ENCODE measurements at regions not wholly inside any gene's neighbourhood (a gene's known extent, or its start where the extent isn't known, plus 50 kb on each side); places are given as distances from the start of the nearest gene placed in this dataset.

DNA sequence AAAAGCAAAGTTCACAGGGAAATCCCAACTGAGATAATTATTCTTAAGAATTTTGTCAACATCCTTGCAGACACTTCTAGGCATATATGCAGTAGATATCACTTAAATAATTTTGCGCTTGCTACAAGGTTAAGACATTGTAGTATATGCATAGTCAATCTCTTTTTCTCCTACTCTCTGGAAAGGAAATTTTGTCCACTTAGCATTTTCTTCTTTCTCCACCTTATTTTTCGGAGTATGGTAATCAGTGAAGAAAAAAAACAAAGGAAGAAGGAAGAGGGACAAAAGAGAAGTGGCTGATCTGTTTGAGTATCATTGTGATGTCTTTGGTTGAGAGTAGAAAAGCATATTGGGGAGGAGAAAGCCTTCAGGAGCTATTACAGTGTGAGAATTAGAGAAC, 104.6 kb downstream of the LACC1 start:
- no peak for DNase-seq (ENCODE audit: low read depth in 3 of 3)

DNA sequence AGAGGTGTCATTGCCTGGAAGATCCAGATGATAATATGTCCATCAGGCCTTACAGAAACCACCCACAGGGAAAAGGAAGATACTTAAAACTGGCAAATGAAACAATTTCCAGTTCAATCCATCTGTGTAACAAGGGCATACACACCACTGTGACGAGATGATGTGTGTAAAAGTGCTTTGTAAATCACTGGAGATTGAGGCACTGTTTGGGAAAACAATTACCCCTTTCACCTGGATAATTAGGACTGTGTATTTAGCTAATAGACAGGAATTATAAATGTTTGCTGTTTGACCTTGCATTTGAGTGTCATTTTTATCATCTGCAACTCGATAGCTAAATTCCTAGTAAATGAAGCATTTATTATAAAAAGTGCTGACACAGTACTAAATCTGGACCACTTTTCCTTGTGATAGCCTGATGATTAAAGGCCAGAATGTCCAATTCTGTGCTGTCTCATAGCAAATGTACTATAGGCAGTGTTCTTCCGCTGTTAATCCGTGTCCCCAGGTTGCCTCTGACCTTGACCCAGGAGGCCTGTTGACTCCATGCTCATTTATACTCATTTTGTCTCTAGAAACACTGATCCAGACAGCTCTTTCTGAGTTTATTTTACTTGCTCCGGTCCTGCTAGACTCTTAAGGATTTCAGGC, 105.8 kb downstream of the LACC1 start:
- DNase-seq (ENCODE audit: low read depth in 3 of 3) = no peak

DNA sequence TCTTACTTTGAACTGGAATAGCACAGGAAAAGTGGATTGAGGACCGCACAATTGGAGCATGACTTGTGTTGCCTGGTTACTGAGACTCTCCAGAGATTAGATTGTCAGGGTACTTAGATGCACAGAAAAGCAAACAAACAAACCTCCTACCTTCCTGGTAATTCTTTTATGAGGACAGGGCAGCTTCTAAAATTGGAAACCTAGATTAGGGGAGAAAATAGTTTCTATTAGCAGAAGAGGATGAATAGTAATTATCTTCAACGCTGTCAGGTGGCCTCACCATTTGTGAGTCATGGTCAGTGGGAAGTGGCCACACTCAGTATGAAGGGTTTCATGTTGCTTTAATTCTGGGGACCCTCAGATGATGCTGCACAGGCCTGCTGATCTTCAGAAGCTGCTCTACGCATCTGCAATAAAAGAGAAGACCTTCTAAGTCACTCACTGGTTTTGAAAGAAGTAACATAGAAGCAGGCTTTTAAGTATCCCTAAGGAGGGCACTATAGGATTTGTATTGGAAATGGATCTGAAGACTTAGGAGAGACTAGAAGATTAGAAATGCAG, 106.8 kb downstream of the LACC1 start:
- DNase-seq (ENCODE audit: low read depth in 3 of 3) = no peak

DNA sequence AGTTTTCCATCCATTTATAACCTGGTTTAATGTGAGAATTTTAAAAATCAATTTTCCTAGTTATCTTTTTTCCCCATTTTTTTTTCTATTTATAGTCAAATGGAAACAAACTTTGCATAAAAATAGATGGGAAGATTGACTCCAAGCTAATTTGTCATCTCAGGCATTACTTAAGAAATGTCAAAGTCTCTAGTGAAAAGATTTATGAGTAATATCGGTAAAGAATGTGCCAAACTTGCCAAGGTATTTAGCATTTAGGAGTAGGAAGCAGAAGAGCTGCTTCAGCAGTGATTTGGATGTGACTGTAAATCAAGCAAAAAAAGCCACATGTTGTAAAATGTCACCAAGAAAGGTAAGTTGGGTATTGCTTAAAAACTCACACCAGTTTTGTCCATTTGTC, 108.6 kb downstream of the LACC1 start:
- no peak for DNase-seq (ENCODE audit: low read depth in 3 of 3)

DNA sequence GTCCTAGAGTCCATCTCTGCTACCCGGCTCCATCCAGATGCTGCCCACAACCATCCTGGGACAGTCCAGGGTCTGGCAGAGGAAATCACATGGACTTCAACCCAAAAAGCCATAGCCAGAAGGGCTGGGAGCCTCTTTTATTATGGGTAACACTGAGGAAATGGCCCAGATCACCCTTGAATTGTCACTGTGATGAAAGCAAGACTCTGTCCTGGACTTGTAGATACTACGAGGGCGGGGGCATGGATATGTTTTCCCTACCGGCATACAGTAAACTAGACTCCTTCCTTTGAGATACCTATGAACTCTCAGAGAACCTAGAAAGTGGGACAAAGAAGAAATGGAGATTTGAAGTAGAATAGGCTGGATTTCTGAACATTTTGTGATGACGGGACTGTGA, 110.3 kb downstream of the LACC1 start:
- DNase-seq (ENCODE audit: low read depth in 3 of 3) = no peak

DNA sequence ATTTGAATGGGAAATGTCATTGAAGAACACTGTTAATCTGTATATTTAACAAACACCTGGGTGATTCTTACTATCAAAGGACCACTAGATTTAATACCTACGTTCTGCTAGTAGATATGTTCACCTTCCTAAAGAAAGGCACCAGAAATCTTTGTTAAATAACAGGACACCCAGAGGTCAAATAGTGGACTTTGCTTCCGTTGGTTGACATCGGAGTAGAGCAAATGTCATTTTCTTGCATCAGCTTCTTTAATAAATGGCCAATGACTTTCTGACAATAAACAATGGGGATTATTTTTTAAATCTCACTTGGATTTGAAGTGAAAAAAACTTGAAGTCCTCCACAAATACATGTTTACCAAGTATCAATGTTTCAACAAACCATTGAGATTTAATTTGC, 111.1 kb downstream of the LACC1 start:
- DNase-seq (ENCODE audit: low read depth in 3 of 3) = no peak

DNA sequence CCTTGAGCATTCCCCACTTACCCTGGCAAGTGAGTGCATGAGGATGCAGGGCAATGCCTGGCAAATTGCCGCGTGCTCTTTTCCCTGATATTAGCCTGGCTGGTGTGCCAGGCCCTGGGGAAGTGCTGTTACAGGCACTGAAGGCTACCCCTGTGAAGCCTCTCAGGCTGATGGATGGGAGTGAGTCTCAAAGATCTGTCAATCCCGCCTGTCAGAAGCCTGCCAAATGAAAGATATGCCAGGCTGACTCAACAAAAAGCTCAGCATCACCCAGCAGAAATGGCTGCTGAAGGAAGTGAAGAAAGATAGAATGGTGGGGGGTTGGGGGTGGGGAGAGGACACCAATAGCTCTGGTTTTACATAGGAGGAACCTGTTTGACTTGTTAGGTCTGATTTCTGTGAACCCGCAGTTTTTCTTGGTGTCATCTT, 112.1 kb downstream of the LACC1 start:
- DNase-seq (ENCODE audit: low read depth in 3 of 3) = no peak

DNA sequence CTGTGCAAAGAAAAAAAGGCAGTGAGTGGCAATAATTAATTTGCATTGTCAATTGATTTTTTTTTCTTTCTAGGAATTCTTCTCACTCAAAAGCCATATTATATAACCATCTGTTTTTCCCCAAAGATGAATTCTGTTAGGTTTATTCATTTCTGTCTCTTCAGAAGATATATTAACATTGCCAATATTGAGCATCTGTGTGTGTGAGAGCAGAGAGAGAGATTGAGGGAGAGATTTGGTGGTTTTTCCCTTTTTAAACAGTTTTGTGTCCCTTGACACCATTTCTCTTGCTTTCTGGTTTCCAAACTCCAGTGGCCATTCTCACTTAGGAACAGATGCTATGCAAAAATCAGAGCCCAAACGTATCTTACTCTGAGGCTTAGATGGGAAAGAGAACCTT, 112.5 kb downstream of the LACC1 start:
- no peak for DNase-seq (ENCODE audit: low read depth in 3 of 3)

DNA sequence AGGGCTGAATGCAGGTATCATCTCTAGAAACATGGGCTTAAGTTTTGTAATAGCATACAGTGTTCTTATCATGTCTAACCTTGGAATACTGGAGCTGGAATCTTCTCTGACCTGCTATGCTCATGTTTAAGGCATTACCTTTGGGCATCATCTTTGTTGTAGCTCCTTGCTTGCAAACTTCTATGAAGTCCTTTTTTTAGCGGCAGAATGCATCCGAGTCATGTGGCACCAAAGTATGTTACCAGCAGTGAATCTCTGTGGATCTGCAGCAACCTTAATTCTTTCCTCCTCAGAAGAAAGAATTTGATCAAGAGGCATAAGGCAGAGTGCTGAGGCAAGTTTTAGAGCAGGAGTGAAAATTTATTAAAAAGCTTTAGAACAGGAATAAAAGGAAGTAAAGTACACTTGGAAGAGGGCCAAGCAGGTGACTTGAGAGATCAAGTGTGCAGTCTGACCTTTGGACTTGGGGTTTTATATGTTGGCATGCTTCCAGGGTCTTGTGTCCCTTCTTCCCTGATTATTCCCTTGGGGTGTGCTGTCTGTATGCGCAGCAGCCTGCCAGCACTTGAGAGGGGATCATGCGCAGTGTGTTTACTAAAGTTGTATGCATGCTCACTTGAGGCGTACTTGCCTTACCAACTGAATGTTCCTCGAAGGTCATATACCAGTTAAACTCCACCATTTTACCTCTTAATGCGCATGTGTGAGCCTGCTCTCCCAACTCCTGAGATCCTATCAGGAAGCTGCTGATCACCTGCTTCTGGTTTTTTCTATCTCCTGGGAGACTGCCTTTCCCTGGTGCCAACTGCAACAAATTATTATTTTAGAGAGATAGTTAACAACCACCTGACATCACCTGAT, 115.5 kb downstream of the LACC1 start:
- DNase-seq (ENCODE audit: low read depth in 3 of 3) = no peak

DNA sequence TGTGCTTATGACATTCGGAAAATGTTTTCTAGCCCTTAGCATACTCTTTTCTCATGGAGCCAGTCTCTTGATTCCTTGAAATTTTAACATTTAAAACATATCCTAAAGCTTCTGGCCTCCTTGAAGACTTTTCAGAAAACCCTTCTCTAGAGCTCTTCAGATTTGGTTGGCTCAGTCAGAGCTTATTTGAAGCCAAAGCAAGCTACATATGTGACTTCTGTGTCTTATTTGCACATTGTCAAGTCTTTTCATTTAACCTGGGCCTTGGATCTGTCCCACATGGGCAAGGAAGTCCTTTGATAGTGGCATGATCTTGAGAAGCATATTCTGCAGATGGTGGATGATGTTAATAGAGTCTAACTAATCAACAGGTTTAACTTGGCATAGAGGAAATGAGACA, 116.5 kb downstream of the LACC1 start:
- no peak for DNase-seq (ENCODE audit: low read depth in 3 of 3)

DNA sequence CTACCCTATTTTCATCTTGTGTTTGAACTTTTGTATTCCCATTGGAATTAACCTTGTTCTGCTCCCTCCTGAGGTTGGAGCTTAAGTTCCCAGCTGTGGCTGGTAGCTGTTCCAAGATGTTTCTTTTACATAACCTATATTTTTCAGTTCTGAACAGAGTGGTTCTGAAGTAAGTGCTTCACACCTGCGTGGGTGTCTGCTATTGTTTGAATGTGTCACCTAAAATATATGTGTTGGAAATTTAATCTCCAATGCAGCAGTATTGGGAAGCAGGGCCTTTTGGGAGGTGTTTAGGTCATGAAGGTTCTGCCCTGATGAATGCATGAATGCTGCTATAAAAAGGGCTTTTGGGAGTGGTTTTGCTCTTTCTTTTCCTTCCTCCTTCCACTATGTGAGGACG, 123.8 kb downstream of the LACC1 start:
- DNase-seq (ENCODE audit: low read depth in 3 of 3) = no peak

DNA sequence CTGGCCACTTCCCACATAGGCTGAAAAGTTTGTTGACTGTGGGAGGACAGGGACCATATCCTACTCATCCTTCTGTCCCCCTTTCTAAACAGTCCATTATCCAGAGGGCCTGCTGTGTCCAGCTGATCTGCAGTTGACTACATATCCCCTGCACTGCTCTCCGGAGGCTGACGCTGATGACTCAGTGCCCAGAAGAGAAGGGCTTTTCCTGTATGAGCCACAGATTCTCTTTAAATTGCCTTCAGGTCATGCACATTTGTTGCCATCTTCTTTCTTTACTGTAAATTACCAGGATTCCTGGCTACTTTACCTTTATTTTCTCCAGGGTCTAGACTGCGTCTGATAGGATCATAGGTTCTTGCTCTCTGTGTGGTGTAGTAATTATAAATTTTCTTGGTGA, 125.2 kb downstream of the LACC1 start:
- no peak for DNase-seq (ENCODE audit: low read depth in 3 of 3)

DNA sequence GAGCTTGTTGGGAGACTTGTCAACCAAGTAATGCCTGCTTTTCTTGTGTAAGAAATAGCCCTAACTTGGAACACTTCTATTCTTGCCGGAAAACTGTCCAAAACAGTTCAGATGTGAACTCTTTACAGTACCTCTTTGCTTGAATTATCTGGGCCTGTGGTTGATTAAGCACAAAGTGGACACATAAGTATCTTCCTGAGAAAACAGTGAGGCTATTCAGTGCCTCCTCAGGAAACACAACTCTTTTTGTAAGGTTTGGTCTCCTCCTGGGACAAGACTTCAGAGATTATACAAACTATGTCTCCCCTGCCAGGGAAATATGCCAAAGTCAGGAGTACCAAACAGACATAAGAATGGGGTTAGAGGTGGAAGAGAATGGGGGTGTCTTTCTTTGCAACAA, 127.7 kb downstream of the LACC1 start:
- DNase-seq (ENCODE audit: low read depth in 3 of 3) = no peak

DNA sequence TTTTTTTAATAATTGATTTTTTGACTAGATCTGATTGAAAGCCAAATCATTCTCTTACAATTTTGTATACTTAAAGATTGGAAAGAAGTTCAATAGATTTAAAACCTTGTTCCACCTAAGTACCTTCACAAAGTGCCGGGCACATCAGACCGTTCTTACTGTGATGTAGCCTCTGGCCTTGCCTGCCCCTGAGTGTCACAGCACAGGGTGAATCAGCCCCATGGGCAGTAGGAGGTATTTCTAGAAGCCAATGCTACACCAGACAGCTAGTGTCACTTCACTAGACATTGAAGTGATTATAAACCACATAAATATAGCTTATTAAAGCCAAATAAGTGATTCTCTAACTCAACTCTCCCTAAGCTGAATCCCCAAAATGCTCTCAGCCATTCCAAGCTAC, 131.3 kb downstream of the LACC1 start:
- no peak for DNase-seq (ENCODE audit: low read depth in 3 of 3)

DNA sequence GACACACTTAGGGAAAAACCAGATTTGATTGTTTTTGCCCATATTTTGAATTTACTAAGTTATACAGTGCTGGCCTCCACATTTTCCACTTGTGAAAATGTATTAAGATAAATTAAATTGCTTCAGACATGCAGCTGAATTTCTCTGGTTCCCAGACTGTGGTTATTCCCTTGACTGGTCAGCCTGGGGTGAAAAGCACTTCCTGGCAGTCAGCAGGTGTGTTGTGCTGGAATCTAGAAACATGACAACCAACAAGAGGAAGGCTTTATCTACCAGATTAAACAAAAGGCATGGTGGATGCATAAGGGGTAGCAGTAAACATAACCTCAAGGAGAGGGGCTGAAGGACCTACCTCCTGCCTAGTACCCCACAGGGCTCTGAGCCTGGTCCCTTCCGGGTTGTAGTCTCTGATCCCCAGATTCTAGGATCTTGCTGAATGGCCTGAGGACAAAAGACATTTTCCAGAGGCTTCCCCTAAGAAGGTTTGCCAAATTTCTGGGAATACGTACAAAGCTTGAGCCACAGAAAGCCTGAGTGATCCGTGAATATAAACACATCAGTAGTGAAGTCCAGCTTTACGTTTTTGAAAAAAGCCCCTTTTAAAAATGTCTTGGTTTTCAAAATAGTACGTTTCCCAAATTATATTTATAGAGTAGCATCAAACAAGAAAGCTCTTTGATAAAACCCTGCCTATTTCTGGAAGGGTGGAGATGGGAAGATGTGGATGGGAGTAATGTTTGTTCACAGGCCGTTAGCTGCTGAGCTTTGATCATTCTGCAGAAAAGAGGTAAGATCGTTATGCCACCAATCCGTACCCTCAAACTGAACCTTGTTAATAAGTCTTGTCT, 133.4 kb downstream of the LACC1 start:
- DNase-seq (ENCODE audit: low read depth in 3 of 3) = no peak

DNA sequence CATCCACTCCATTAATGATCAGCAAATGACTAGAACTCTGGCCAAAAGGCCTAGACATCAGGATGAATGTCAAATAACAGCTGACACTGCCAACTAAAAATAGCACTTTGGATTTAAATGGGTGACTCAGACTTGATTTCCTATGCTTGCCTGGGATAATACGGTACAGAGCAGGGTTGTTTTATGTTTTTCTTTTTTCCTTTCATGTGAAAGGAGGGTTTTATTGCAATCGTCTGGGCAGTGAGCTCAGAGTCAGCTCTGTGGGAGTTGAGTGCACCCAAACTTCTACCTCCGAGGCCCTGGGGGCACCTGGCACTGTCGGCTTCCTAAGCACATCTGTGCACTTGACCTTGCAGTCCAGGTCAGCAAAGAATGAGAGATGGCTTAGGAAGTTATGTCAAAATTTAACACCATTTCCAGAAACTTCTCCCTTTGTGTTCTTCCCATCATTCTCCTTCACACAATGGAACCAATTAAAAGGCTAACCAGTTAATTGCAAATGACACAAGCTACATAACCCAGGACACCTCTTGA, 134.1 kb downstream of the LACC1 start:
- no peak for DNase-seq (ENCODE audit: low read depth in 3 of 3)

DNA sequence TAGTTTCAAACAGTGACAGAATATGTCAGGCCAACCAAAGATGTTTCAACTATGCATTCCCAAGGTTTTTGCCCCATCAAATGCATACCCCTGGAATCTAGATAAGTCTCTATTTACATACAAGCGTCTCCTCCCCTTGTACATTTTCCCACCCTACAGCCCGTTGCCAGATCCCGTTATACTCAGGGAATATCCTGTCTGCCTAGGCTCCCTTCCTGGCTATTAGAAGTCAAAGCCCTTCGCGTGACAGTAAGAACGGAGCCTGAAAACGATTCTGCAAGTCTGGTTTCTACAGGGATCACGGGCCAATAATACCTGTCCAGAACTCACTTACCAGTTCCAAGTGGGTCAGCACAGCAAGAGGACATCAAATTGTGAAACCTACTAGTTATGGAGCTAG, 134.8 kb downstream of the LACC1 start:
- DNase-seq (ENCODE audit: low read depth in 3 of 3) = no peak

DNA sequence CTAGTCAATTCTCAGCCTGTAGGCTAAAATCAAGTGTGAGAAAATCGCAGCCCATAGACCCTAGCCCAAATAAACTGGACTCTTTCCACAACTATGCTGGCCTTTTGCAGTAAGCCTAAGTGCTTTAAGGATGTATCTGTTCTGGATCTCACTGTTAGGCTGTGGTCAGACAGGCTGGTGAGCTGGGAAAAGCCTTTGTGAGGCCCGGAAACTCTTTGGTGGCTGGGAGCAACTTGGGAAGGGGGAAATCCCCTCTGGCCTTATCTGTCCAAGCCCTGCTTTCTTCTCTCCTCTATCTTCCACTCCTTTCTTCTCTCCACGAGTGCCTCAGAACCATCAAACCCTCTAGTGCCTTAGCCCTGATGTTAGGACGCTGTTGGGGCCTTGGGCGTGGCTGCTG, 135.4 kb downstream of the LACC1 start:
- no peak for DNase-seq (ENCODE audit: low read depth in 3 of 3)

DNA sequence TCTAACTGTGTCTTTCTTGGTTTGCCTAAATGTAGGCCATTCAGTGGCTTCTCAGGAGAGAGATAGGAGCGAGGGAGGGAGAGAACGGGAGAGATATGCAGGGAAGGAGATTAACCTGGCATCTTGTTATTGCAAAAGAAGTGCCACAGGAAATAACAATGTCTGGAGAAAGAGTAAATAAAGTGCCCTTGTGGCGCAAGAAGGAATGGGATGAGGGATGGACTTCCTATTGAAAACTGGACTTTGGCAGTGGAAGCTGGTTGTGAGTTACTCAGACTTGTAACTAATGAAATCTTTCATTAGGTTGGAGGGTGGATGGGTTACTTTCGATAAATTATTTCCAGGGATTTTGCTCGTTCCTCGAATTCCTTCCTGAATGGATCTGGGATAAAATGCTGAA, 136.1 kb downstream of the LACC1 start:
- no peak for DNase-seq (ENCODE audit: low read depth in 3 of 3)

DNA sequence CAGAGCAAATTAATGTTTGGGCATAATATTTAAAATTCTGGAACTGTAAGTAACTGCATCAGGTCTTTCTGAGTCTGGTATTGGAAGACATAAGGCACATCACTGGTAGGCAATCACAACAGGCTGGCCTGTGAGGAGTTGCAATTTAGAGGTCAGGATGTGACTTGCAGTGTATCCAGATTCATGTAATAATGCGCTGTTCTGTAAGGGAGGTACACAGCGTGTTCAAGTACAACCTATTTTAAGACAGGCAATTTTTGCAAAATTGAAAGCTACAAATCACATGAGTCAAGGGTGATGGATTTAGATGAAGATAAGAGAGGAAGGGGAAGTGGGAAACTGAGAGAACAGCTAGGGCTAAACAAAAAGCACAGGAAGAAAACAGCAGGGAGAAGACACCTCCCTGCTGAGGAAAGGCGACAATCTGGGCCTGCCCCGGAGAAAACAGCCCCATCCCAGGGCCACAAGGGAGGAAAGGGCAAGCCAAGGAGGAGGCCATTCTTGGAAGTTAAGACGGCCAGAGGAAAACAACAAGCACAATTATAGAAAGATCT, 138.1 kb downstream of the LACC1 start:
- no peak for DNase-seq (ENCODE audit: low read depth in 3 of 3)

DNA sequence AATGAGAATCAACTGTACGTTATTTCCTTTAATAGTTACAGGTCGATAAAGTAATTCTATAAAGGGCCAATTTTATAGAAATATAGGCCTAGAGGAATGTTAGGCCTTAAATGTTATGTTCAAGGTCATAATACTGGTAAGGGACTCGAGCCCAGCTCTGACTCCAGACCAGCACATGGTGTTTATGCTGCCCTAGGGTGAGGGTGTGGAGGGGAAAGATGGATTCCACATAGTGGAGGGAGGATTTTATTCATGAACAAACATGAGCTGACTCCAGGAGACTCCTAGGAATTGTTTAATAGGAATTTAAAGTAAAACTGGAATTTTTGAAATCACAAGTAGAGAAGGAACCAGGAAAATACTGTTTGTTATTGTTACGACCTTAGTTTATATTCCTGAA, 139.9 kb downstream of the LACC1 start:
- no peak for DNase-seq (ENCODE audit: low read depth in 3 of 3)

DNA sequence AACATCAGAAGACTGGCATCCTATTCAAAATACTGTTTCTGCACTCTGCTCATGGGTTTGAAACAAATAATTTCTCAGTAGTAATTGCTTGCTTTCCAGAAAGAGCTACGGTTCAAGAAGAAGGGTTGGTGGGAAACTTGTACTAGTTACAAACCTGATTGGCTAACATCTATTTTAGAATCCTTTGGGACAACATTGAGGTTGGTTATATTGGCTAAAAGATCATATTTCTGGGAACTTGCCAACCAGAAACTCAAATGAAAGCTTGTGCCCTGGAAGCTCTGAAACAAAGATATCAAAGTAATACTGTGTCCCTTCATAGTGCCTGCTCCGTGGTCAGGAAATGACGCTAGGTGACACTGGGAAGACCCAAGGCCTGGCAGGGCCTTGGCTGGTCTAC, 141.7 kb downstream of the LACC1 start:
- no peak for DNase-seq (ENCODE audit: low read depth in 3 of 3)
